ENCODE measurements at regions not wholly inside any gene's neighbourhood (a gene's known extent, or its start where the extent isn't known, plus 50 kb on each side); places are given as distances from the start of the nearest gene placed in this dataset.

GRCh38 chr5:167639766-167640165 lies 651.7 kb upstream of the WWC1 start:
- no peak for DNase-seq (ENCODE audit: low read depth)
- H3K4me3 ChIP-seq (ENCODE audit: low read depth, low read length): no peak overlapping the region
- TF ChIP-seq MAX (IDR thresholded peaks at IDR 0.05; ENCODE audit: low read depth, low read length) (no peak), CTCF (IDR thresholded peaks at IDR 0.05; ENCODE audit: low read depth, low read length) (no peak), POLR2A (IDR thresholded peaks at IDR 0.05; ENCODE audit: extremely low read depth, insufficient read length) (no peak), MYC (IDR thresholded peaks at IDR 0.05; ENCODE audit: low read depth, low read length) (no peak)

- H3K4me3 ChIP-seq (ENCODE audit: low read depth, low read length): no peak overlapping the region
- TF ChIP-seq CTCF (IDR thresholded peaks at IDR 0.05; ENCODE audit: low read depth, low read length): no peak
- no peak for TF ChIP-seq MYC (IDR thresholded peaks at IDR 0.05; ENCODE audit: low read depth, low read length)
- TF ChIP-seq MAX (IDR thresholded peaks at IDR 0.05; ENCODE audit: low read depth, low read length): no peak
- no peak for TF ChIP-seq POLR2A (IDR thresholded peaks at IDR 0.05; ENCODE audit: extremely low read depth, insufficient read length)
- DNase-seq (ENCODE audit: low read depth): no peak
These were observed 649.3 kb upstream of the WWC1 start for GRCh38 chr5:167642181-167642580.

GRCh38 chr5:167642779-167643517 lies 648.5 kb upstream of the WWC1 start:
- TF ChIP-seq POLR2A (IDR thresholded peaks at IDR 0.05; ENCODE audit: extremely low read depth, insufficient read length): no peak
- no peak for TF ChIP-seq MYC (IDR thresholded peaks at IDR 0.05; ENCODE audit: low read depth, low read length)
- TF ChIP-seq CTCF (IDR thresholded peaks at IDR 0.05; ENCODE audit: low read depth, low read length): no peak
- no peak for TF ChIP-seq MAX (IDR thresholded peaks at IDR 0.05; ENCODE audit: low read depth, low read length)
- DNase-seq (ENCODE audit: low read depth): no peak
- no peak overlapping the region for H3K4me3 ChIP-seq (ENCODE audit: low read depth, low read length)

GRCh38 chr5:167643631-167644280 lies 647.7 kb upstream of the WWC1 start:
- no peak overlapping the region for H3K4me3 ChIP-seq (ENCODE audit: low read depth, low read length)
- no peak for DNase-seq (ENCODE audit: low read depth)
- no peak for TF ChIP-seq CTCF (IDR thresholded peaks at IDR 0.05; ENCODE audit: low read depth, low read length)
- no peak for TF ChIP-seq POLR2A (IDR thresholded peaks at IDR 0.05; ENCODE audit: extremely low read depth, insufficient read length)
- TF ChIP-seq MYC (IDR thresholded peaks at IDR 0.05; ENCODE audit: low read depth, low read length): no peak
- TF ChIP-seq MAX (IDR thresholded peaks at IDR 0.05; ENCODE audit: low read depth, low read length): no peak

- H3K4me3 ChIP-seq (ENCODE audit: low read depth, low read length): no peak overlapping the region
- DNase-seq (ENCODE audit: low read depth): peak; percentile 1
- no peak for TF ChIP-seq POLR2A (IDR thresholded peaks at IDR 0.05; ENCODE audit: extremely low read depth, insufficient read length)
- no peak for TF ChIP-seq MAX (IDR thresholded peaks at IDR 0.05; ENCODE audit: low read depth, low read length)
- TF ChIP-seq CTCF (IDR thresholded peaks at IDR 0.05; ENCODE audit: low read depth, low read length): no peak
- no peak for TF ChIP-seq MYC (IDR thresholded peaks at IDR 0.05; ENCODE audit: low read depth, low read length)
These were observed 646.8 kb upstream of the WWC1 start for GRCh38 chr5:167644619-167645018.

All from NB4 (cell line).